Prostate gland (tissue), 2 donors: ENCODE measurements at regions not wholly inside any gene's neighbourhood (a gene's known extent, or its start where the extent isn't known, plus 50 kb on each side); places are given as distances from the start of the nearest gene placed in this dataset.

Experiments used
- DNase-seq: peaks from one replicate; pipeline ENCODE4 v3.0.0-alpha.2; 2019; ENCODE audit warnings: low spot score
- H3K27ac ChIP-seq, 2 donors: fragments of 200-600 bp; sonication (generic); 2 replicates each; pipeline ENCODE4 v1.5.1; 2017 to 2019
- H3K27me3 ChIP-seq: fragments of 200-600 bp; sonication (generic); replicated peaks from 2 replicates; pipeline ENCODE4 v1.5.1; 2019; ENCODE audit not compliant: insufficient read depth
- H3K36me3 ChIP-seq, 2 donors: fragments of 200-600 bp; sonication (generic); 1 replicate in 1 of 2; 2 replicates in 1 of 2; pipeline versions ENCODE4 v1.5.1 to v1.8.1; 2017 to 2019
- H3K4me1 ChIP-seq: fragments of 200-600 bp; sonication (generic); replicated peaks from 2 replicates; pipeline ENCODE4 v1.5.1; 2019
- H3K4me3 ChIP-seq, 2 donors: fragments of 200-600 bp; sonication (generic); 2 replicates each; pipeline ENCODE4 v1.5.1; 2017 to 2019
- H3K9me3 ChIP-seq: fragments of 200-600 bp; sonication (generic); 2 replicates; pipeline ENCODE4 v1.5.1; 2017
- CTCF ChIP-seq, 4 experiments: fragments of 200-600 bp in 2 of 4; fragments of 450-650 bp in 2 of 4; sonication (generic) in 2 of 4; IDR thresholded peaks; 1 replicate in 3 of 4; 2 replicates in 1 of 4; pipeline ENCODE4 v1.5.1; 2016 to 2019; ENCODE audit warnings: antibody characterized with exemption in 4 of 4, mild to moderate bottlenecking in 2 of 4, moderate library complexity in 2 of 4
- POLR2A ChIP-seq: fragments of 450-650 bp; IDR thresholded peaks from one replicate; pipeline ENCODE4 v1.6.1; 2016; ENCODE audit warnings: antibody characterized with exemption, mild to moderate bottlenecking
- POLR2AphosphoS5 ChIP-seq: sonication (generic); formaldehyde crosslinking; IDR thresholded peaks from one replicate; pipeline ENCODE4 v1.6.1; 2017; ENCODE audit warnings: antibody characterized with exemption
- WGBS: methylation state at CpG from one replicate; pipeline ENCODE4 v1.1.5; 2018; 5-methylcytosine and 5-hydroxymethylcytosine counted together
- intact Hi-C: fragments of 100-400 bp; cut with DNase I; formaldehyde crosslinking; loops from one replicate; pipeline ENCODE4 v1.14.2; 2022

GRCh38 chr13:106423530-106423929, 111.9 kb downstream of the EFNB2 start:
- DNase-seq, result no peak
- no peak overlapping the region for H3K27ac ChIP-seq
- no peaks in the 10 kb centered on the region for H3K36me3 ChIP-seq
- no peaks in the 10 kb centered on the region for H3K4me1 ChIP-seq
- TF ChIP-seq POLR2AphosphoS5 (no peak), POLR2A (no peak), CTCF (IDR thresholded peaks at IDR 0.05) (no peak)
- WGBS, result 83% methylated on average over 7 of the region's 7 CpGs
- no peaks in the 10 kb centered on the region for H3K9me3 ChIP-seq
- H3K4me3 ChIP-seq, result no peak overlapping the region
- no peaks in the 10 kb centered on the region for H3K27me3 ChIP-seq
- intact Hi-C loops, result no loop called here

GRCh38 chr13:106418556-106418955, 116.9 kb downstream of the EFNB2 start:
- Histone ChIP-seq H3K4me3 (no peak overlapping the region), H3K27me3 (no peaks in the 10 kb centered on the region), H3K27ac (no peak overlapping the region), H3K36me3 (no peaks in the 10 kb centered on the region), H3K9me3 (no peaks in the 10 kb centered on the region), H3K4me1 (no peaks in the 10 kb centered on the region)
- no peak for DNase-seq
- TF ChIP-seq CTCF (IDR thresholded peaks at IDR 0.05) (no peak), POLR2A (no peak), POLR2AphosphoS5 (no peak)
- intact Hi-C loops, result no loop called here
- 81% methylated on average over 4 of the region's 4 CpGs for WGBS

- no peak for TF ChIP-seq CTCF (IDR thresholded peaks at IDR 0.05)
- TF ChIP-seq POLR2A, result no peak
- TF ChIP-seq POLR2AphosphoS5, result no peak
- intact Hi-C loops, result no loop called here
- H3K27me3 ChIP-seq, result no peaks in the 10 kb centered on the region
- H3K9me3 ChIP-seq, result no peaks in the 10 kb centered on the region
- no peaks in the 10 kb centered on the region for H3K36me3 ChIP-seq
- no peak overlapping the region for H3K27ac ChIP-seq
- DNase-seq, result no peak
- 88% methylated on average over 16 of the region's 16 CpGs for WGBS
- H3K4me3 ChIP-seq, result no peak overlapping the region
- H3K4me1 ChIP-seq, result no peaks in the 10 kb centered on the region
Measured at GRCh38 chr13:106417467-106418110, 117.9 kb downstream of the EFNB2 start.

GRCh38 chr13:106416645-106417044, 118.8 kb downstream of the EFNB2 start:
- Histone ChIP-seq H3K27me3 (no peaks in the 10 kb centered on the region), H3K36me3 (no peaks in the 10 kb centered on the region), H3K4me3 (no peak overlapping the region), H3K9me3 (no peaks in the 10 kb centered on the region), H3K4me1 (no peaks in the 10 kb centered on the region), H3K27ac (no peak overlapping the region)
- TF ChIP-seq POLR2A (no peak), CTCF (IDR thresholded peaks at IDR 0.05) (no peak), POLR2AphosphoS5 (no peak)
- no peak for DNase-seq
- intact Hi-C loops, result no loop called here
- WGBS, result 97% methylated on average over 3 of the region's 3 CpGs

- TF ChIP-seq POLR2A (no peak), POLR2AphosphoS5 (no peak), CTCF (IDR thresholded peaks at IDR 0.05) (no peak)
- 53% methylated on average over 1 of the region's 1 CpG for WGBS
- no peak for DNase-seq
- intact Hi-C loops, result no loop called here
- no peaks in the 10 kb centered on the region for H3K9me3 ChIP-seq
- no peaks in the 10 kb centered on the region for H3K4me1 ChIP-seq
- H3K27me3 ChIP-seq, result no peaks in the 10 kb centered on the region
- H3K36me3 ChIP-seq, result no peaks in the 10 kb centered on the region
- no peak overlapping the region for H3K4me3 ChIP-seq
- no peak overlapping the region for H3K27ac ChIP-seq
Measured at GRCh38 chr13:106415971-106416370, 119.5 kb downstream of the EFNB2 start.
